Midbrain (tissue), 1 donor: ENCODE measurements at regions not wholly inside any gene's neighbourhood (a gene's known extent, or its start where the extent isn't known, plus 50 kb on each side); places are given as distances from the start of the nearest gene placed in this dataset.

Source experiments
- DNase-seq: peaks from one replicate; lab custom pipeline; 2025; lab: John Stamatoyannopoulos, UW

DNA sequence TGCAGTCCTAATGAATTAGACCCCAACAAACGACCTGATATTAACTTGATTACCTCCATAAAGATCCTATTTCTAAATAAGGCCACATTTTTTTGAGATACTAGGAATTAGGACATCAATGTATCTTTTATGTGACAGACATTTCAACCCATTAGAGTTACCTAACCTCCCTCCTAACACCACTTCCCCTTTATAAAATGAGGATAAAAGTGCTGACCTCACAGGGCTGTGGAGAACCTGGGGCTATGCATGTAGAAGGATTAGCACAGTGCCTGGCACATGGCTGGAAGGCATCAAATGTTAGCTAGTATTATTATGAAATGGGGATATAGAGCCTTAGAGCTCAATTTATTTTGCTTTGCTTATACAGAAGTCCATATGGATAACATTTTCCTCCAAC lies 53.5 kb upstream of the LRRN1 start:
- DNase-seq: no peak

DNA sequence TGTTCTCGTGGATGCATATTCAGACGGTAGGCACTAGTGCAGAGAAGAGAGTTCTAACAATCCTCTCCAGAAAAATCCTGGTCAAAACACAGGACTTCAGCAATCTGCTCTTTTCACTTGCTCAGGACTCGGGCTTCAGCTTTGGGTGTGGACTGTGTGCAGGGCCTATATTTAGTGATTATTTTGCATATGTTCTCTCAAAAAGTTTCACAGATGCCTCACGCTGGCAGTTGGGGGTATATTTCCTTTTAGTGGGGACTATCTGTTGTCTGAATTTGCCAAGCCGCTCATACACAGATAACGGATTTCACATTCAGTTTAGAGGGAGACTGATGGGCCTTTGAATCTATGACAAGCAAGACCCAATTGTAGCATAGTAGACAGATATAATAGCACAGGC lies 54.4 kb upstream of the LRRN1 start:
- no peak for DNase-seq

DNA sequence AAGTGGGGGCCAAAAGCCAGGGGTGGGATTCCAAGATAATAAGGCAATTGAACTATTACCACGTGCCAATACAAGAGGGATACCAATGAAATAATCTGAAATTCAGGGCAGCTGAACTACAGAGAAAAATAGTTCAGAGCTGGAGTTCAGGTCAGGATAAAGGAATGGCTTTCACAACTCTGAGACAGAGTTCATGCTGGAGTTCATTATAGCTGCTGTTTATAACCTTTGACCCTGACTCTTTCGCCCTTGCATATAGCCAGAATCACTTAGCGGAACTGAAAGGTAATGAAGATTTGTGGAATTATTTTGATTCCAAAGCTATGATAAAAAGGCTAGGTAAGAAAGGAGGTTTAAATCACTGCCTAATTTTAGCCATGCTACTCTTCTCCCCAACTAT lies 55.5 kb upstream of the LRRN1 start:
- no peak for DNase-seq

DNA sequence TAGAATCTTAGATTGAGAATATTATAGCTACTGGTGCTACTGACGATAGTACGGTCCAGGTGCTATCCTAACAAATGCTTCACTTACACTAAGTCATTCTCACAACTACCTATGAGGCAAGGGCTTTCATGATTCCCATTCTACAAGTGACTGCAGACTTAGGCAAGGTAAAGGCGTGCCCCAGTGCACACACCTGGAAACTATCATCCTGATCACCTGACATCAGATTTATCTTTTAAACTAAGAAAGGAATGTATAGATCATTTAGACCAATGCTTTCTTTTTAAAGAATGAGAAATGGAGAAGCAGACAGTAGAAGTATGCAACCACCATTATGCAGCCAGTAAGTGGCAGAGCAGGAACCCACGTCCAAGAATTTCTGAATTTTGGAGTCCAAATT lies 59.2 kb upstream of the LRRN1 start:
- DNase-seq: no peak

DNA sequence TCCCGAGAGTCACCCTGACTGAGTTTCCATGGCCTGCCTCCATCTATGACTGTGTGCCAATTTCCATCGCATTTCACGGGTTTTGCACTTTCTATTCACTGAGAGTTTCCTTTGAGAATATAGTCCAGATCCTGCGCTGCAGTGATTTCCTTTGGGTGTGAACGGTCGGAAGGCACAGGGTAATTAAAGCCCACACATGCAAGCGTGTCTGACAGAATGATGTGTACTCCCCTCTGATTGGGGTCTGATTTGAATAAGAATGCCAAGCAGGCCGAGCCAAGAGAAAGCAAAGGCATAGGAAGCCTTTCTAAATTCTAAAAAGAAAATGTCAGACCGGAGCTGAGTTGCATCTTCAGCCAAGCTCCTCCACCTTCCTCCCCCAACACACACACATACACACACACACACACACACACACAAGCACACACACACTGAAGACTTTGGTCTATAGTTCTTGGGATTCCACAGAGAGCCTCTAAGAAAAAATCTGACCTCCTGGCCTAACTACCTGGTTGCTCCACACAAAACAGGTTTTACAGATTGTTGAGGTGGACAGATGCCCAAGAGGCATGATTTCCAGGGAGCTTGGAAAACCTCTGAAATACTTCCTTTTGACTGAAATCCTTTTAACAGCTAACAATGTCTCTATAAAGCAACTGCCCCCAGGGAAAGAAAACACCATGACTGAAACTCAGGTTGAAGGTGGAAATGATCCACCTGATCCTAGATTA lies 59.7 kb upstream of the LRRN1 start:
- no peak for DNase-seq

DNA sequence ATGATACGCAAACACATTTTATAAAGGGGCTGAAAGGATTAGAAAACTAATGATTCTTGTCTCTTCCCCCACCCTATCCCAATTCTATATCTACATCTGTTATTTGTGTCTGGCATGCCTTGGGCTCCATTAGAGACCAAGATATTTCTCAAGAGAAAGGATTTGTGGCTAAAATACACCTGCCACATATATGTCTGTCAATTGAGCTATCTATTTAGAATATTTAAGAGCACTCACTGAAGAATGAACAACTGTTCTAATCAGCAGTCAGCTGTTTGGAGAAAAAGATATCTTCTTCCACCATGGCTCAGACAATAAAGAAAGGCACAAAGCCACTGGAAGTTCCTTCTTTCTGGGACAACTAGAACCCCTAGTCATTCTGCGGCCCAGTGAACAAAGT lies 61.7 kb upstream of the LRRN1 start:
- DNase-seq: no peak

DNA sequence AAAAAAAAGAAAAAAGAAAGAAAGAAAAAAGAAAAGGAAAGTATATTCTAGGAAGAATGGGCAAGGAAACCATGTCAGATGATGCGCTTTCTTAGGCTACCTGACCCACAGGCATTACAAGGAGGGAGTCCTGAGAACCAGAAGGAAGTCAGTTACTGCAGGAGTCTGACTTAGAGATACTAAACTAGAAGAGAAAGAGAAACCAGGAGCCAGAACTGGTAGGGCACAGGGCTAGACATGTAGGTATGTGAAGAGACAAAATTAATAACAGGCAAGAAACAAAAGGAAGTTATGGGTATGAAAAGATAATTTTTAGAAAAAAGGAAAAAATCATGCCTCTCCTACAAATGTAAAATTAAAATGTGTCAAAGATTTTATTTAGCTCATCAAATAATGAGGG lies 63.3 kb upstream of the LRRN1 start:
- DNase-seq: no peak

DNA sequence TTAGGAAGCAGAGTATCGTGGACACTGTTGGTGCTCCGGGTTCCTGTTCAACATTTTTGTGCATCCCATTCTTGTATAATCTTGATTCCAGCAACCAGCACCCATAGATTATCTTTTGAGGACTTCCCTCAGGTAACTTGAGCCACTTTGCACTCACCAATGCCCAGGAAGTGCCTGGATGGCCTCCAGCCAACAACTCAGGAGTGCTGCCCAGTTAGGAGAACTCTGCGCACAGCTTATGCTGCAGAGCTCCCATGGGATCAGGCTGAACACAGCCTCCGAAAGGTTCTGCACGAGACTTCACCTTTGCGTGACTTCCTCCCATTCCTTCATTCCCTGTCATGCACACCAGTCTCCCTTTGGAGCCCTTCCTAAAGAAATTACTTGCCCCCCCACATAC lies 64.3 kb upstream of the LRRN1 start:
- DNase-seq: no peak

DNA sequence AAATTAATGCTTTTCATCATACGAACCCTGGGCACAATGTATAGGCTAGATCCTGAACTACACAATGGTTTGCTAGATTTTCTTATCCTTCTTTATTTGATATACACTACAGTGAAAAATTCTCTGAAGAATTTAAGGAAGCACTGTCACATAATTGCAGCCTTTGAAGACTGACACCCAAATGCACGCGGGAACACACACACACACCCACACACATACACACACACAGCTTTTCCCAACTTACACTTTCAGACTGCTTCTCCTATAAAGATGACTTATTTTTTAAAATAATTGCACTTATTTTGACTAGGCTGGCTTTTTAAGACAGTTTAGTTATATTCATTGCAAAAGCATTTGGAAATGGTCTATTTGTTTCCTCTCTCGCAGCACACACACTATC lies 70.0 kb upstream of the LRRN1 start:
- DNase-seq: no peak

DNA sequence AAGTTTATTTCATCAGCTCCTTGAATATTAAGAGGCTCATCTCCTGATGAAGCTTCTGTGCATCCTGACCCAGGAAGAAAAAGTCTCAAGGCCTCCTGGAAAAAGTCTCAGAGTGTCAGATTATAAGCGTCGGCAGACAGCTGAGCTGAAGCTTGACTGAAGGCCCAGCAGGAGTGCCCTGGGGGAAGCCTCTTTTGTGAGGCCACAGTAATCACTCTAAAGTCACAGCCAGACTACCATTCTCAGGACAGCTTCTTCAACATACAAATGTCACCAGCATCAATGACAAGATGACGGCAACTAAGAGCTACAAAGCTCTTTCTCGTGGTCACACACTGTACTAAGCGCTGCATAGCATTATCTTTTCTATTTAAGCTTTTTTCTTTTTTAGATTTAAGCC lies 72.7 kb upstream of the LRRN1 start:
- DNase-seq: no peak

DNA sequence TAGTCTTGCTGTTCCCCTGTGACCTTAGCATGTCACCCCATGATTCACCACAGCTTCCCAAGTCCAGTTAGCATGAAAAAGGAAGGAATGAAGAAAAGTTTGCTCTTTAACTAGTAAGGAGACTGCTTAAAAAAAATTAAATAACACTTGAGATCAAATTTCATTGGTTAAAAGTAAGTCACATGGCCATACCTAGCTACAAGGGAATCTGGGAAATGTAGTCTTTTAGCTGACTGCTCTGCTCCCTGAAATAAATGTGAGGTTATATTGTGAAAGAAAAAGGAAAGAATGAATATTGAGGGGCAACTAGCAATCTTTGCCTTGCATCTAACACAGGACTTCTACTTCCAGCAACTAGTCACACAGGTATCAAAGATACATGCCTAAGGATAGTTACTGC lies 84.7 kb upstream of the LRRN1 start:
- DNase-seq: no peak

DNA sequence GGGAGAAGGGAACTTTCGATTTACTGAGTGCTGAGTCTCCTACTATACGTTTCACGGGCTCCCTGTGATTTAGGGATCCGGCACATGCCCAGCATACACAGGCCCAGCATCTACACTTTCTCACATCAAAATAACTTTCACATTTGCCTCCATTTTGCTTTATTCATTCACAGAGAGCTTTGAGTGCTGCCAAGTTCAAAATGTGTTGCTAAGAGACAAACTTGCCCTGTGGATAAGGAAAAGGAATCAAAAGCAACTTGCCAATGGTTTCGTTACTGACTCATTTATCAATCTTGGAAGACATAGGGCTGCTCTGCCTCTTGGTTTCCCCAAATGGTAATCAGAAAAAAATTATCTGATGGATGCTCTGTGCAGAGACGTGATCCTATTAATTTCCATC lies 86.3 kb upstream of the LRRN1 start:
- no peak for DNase-seq

DNA sequence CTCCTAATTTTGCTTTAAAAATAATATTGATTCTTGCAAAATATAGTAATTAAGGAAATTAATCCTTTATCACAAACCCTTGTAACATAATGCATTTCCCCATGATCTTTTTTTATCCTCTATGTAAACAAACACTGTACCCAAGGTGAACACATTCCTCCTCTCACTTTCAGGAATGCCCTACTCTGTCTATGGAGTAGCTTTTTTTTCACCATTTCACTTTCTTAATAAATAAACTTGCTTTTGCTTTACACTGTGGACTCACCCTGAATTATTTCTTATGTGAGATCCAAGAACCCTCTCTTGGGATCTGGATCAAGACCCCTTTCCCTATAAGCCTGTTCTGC lies 90.5 kb upstream of the LRRN1 start:
- no peak for DNase-seq

DNA sequence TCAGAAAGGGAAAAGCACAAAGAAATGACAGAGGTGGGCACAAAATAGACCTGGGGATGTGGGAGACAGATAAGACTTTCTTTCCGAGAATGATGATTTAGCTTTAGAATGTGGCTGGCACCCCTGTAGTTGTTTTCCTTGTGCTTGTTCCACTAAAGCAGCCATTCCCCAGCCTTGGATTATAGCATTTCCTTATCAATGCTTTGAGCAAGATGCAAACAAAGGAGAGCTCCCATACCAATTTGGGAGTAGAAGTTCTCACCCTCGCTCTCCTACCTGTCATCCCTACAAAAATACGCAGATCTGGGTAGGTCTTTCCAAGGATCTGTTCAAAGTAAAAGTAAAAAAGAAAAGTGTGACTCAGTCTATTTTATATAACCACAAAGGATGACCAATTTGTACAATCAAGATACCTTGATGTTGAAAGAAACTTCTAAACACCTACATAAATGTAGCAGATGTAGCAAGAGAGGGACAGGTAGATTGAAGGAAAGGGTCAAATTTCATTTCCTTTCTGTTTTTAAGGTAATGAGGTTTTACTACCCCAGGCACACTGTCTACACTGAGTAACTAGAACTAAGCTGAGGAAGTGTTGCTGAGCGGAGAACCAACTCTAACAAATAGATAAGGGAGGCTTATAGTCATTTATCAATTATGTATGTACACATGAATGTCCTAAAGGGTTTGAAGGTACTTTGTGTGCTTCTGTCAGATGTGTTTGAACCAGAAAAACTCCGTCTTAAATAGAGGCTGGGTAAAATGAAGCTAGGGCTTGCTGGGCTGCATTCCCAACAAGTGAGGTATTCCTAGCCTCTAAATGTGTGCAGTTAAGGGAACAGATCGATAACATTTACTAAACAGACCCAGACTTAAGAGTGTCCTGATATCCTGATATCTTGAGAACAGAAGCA lies 91.1 kb upstream of the LRRN1 start:
- no peak for DNase-seq

DNA sequence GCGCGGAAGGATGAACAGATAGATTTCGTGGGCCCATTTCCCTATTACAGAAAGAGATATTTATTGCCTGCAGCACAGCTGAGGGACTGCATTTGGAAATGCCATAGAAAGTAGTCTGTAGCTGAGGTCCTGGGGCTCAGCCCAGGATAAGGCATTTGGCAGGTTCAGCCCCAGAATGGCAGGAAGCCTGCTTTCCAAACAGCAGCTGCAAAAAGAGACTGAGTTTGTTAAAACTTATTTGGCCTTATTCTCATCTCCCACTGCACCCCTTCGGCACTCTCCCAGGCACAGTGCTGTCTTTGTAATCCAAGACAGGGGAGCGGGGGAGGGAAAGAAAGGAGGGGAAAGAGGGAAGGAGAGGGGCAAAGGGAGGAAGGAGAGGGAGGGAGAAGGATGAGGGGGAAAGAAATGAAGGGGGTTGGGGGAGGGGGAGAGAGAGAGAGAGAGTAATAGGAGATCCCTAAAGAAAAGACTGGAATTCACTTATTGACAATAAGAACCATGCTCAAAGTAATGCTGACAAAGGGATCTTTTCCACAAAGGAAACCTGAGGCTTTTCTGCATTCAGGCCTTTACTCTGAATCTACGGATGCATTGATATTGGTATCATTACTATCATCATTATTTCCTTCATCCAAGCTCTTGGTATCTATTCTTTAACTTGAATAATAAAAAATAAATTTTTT lies 94.0 kb upstream of the LRRN1 start:
- peak; percentile 61 for DNase-seq

DNA sequence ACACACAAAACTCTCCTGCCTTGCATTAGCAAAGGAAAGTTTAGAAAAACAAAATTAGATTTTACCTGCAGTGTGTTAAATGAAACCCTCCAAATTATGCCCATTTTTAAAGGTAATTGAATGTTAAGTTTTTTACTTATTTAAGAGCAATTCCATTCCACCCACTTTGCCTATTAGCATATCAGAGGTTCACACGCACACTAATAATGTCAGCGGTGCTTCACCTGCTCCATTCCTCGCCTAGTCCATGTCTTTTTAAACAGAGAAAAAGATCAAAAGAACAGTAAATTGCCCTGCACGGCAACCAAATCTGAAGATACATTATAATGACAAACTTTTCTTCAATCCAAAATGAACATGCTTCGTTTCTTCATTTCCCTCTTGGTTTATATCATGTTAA lies 97.3 kb upstream of the LRRN1 start:
- no peak for DNase-seq

DNA sequence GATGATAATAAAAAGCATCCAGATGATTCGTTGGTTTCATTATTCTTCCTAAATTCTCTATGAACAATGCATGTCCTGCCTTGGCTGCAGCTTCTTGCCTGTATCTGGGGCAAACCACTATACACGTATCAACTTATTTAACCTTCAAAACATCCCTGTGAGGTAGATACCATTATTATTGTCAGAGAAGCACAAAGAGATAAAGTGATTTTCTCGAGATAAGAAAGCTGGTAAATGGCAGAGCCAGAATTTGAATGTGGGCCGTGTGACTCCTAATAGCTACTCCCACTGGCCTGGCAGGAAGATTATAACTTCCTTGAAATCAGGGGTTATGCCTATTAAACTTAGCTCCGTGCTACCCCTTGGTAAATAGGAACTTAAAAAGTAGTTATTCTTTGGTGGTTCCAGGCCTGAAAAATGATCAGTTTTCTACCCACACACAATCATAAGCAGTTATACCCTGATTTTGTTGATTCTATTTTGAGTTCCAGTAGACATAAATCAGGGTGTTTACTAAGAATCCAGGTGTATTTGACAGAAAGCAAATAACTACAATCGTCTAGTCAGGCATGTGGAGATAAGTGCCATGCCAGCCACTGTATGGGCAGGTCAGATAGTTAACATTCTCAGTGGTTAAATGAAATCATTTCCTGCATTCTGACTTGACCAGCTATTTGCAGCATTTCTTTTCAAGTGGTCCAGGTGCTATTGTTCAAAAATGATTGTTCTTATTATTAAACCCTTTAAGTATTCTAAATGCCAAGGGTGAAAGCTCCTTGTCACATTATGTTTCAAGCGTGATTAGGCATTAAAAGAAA lies 99.2 kb upstream of the LRRN1 start:
- no peak for DNase-seq

DNA sequence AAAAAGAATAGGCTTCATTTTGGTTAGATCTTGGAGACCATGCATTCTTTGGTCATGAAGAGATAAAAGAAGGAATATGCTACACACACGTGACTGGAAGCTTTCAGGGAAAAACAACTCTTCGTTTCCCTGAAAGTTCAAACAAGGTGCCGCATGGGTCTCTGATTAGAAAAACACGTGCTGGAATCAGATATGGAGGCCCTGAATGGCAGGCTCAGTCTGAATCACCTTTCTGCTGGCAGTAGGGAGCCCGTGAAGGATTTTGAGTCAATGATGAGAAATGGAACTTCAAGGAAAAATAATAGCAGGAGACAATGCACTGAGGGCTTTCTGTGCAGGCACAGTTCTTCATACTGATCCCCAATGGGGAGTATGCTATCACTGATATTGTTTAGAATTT lies 99.8 kb upstream of the LRRN1 start:
- DNase-seq: no peak

DNA sequence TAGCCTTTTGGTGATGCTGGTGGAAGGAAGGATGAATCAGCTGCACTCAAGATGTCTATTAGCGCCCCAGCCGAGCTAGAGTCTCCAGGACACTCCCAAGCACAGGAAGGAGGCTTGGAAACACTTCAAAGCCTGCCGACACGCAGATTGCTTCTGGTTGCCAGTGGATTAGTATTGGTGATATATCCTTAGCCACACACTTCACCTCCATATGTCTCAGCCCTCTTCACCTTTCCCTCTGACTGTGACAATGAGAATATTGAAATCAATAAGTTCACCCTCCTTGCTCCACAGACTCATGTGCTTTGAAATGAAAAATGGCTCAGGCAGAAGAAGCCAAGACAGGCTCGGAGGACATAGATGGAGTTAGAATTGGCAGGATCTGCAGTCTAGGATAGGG lies 102.9 kb upstream of the LRRN1 start:
- DNase-seq: no peak

DNA sequence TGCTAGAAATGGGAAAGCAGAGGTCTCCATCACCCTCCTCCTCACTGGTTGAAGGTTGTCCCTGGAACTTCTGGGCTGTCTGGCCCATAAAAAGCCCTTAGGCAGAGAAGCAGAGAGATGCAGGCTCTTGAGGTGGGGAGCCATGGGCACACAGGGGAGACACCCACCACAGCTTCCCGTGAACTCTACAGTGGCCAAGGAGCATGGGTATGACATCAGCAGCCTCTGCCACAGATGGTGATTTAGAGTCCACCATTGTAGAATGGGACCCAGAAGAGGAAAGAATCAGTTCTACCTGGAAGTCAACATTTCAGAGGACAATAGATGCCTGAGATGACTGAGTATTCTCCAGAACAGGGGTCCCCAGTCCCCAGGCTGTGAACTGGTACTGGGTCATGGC lies 105.6 kb upstream of the LRRN1 start:
- no peak for DNase-seq

DNA sequence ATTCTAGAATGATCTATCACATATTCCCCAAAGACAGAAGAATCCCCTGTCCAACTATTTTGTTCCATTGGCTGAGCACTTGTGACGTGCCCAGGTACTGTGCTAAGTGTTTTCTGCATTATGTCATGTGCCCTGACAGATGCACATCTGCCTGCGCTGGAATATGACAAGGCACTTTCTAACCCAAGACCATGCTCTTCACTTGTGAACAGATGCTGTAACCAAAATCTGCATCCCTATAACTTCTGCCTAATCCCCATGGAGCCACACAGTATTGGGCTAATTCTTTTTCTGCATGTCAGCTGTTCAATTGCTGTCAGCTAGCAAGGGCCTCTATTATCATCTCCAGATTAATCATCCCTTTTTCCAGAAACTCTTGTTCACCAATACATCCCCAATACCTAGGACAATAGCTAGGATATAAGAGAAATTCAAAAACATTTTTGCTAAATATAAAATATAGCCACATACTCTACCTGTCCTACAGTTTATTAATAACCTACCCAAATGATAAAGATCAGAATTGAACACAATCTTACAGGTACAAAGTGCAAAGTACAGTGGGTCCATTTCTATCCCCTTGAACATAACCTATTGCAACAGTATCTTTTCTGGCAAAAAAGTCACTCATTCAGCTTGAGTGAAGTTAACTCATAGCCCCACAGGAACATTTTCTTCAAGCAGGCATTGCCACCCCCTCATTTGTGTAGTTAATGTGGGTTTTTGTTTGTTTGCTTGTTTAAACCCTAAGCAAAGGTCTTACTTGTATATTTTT lies 109.4 kb upstream of the LRRN1 start:
- DNase-seq: no peak
